HG02943 (cell line): ENCODE measurements at regions not wholly inside any gene's neighbourhood (a gene's known extent, or its start where the extent isn't known, plus 50 kb on each side); places are given as distances from the start of the nearest gene placed in this dataset.
A peak's percentile ranks its signal among the peaks of the same experiment; 100 is the strongest.

ENCODE experiments used
- ATAC-seq: cut with Tn5 transposase; IDR thresholded peaks from one replicate; pipeline ENCODE4 v1.9.1; 2021; ENCODE audit warnings: mild to moderate bottlenecking, low read depth, moderate library complexity; ENCODE audit not compliant: unreplicated experiment

DNA sequence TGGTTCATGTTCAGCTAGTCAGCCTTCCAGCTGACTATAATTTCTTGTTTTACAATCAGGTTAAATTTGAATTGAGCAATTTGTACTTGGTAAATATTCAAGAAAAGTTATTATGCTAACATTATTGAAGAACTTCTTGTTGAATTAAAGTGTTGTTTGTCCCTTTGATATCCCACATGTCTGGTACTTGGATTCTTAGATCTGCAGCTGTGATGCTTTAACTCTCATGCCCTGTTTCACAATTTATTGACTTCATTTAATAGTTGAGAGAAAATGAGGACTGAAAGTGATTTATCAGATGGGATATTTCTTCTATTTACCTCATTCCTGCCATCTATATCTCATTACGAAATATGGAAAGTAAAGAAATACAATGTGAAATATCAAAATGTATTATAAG is 92.8 kb downstream of the FASLG start:
- ATAC-seq: no peak

GRCh38 chr1:172753964-172754363 is 95.1 kb downstream of the FASLG start:
- ATAC-seq: no peak

GRCh38 chr1:172754609-172755008 is 95.7 kb downstream of the FASLG start:
- ATAC-seq: no peak

DNA sequence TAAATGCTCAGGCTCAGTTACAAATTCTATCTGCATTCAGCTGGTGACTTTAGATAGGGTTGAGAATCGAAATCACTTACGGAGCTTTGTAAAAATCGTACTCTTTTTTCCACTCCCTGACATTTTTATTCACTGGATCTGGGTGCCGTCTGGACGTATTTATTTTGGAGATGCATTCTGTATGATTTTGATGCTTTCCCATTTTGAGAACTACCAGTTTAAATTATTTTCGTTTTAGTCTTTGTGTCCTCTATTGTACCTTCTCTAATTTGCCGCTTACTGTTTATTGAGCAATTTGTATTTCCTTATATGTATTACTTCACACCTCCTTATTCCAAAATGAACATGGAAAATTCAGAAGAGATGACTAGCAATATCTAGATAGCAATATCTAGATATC is 96.2 kb downstream of the FASLG start:
- ATAC-seq: no peak

- no peak for ATAC-seq
These were observed 97.1 kb downstream of the FASLG start for GRCh38 chr1:172756024-172756423.

DNA sequence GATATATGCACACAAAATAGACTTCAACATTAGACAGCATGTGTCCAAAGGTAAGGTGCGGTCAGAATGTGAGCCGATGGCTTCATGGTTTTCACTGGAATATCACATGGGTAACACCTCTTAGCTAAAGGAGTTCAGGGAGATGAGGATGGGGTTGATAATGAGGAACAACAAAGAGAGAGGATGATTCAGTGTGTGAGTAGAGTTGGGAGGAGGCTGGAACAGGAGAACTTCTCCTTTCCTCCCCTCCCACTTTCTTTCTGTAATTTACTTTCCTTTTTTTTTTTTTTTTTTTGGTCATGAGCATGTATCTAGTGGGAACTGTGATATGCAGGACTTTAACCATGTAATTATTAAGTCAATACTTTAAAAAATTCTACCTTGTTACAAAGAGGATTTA is 99.4 kb downstream of the FASLG start:
- ATAC-seq: no peak

DNA sequence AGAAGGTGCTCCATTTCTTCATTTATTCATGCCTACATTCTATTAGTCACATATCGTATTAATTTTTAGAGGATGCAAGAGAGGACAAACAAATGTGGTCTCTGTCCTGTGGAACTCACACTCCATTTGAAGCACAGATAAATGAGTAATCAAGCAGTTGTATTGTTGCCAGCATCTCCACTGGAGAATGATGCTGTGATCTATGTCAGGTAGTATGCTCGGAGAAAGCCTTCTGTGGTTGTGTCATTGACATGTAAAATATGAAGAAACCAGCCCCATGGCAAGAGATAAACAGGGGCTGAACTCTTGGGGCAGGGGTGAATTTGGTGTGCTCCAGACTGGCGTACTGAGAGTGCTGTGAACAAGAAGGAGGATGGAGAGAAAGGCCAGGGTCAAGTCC is 101.2 kb downstream of the FASLG start:
- ATAC-seq: no peak

GRCh38 chr1:172761581-172762486 is 102.9 kb downstream of the FASLG start:
- ATAC-seq: no peak

GRCh38 chr1:172763057-172763456 is 104.2 kb downstream of the FASLG start:
- ATAC-seq: no peak

- ATAC-seq: no peak
These were observed 105.5 kb downstream of the FASLG start for GRCh38 chr1:172764378-172764777.

- ATAC-seq: no peak
These were observed 107.6 kb downstream of the FASLG start for GRCh38 chr1:172766462-172766861.

DNA sequence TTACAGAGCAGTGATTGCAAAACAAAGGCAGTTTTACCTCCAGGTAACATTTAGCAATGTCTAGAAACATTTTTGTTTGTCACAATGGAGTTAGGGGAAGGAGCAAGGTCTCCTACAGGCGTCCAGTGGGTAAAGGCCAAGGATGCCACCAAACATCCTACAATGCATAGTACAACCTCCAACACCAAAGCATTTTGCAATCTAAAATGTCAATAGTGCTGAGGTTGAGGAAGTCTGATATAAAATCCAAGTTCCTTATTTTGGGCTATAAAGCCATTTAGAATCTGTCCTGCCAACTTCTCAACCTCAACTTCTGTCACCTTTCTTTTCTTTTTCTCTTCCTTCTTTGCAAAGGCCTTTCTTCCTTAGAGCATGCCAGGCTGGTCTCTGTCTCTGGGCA is 111.2 kb downstream of the FASLG start:
- no peak for ATAC-seq

- no peak for ATAC-seq
These were observed 115.7 kb downstream of the FASLG start for GRCh38 chr1:172774561-172774960.

DNA sequence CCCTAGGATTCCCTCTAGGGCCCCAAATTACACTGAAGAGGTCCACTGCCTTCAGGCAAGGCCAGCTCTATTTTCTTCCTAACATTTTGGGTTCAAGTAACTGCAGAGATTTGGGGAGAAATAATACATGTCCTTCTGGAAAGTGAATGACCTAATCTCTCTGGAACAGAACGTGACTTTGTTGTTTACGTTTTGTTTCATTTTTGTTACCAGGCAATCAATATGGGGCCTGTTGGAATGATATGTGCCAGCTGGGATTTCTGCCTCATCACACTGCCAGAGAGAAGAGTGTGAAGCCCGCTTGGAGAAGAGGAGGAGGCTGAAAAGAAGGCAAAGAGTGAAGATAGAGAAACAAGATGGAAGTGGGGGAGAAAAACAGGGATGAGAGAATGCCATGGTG is 116.7 kb downstream of the FASLG start:
- no peak for ATAC-seq

DNA sequence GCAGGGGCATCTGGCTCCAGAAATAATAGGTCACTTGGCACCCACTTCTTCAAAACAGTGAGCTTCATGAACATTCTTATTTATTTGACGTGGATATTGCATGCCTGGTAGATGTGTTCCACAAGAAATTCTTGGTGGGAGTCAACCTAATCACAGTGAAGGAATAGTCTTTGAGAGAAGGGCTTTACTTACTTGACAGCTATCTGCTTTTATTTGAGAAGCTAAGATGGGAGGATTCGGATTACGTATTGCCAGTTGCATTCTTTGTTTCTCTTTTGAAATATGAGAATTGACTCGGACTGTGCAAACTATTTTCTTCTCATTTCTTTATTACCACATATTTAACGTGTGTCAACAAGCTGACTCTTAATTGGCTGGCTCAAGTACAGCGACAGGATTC is 117.2 kb downstream of the FASLG start:
- no peak for ATAC-seq

GRCh38 chr1:172777767-172778166 is 118.9 kb downstream of the FASLG start:
- no peak for ATAC-seq

DNA sequence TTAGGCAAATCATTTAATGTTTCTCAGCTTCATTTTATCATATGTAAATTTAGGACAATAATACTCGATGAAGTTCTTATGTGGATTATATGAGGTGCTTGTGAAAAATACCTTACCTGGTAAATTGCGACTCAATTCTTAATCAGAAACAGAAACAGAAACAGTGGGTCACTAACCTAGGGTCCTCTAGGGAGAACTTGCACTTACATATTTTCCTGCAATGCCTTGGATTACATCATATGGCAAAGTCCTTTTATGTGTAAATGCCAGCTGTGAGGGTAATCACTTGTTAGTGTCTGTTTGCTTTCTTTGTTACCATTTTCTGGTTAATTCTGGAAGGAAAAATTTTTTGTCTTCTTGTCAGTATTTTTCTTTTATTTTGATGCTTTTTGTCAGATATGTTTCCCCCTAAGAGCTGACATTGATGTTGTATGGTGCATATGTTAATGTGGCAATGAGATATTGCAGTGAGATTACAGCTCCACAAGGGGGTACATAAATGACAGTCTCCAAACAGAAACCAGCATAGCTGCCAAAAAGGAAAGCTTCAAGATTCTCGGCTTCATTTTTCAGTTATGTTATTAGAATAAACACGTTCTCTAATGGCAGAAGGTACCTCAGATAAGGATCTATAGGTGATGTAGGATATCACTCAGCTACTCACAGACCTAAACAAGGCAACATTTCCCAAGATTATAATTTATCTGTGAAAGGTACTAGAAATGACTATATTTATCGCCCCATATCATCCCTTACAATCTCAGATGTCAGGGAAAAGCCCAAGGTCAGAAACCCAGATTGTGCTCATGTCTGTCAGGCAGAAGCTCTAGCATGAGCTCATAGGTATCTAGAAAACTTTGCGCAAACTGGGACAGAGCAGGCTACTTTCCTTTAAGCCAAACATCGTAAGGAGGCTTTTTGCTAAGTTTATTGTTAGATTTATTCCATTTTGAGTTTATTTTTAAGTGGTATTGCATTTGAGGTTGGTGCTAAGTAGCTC is 119.9 kb downstream of the FASLG start:
- no peak for ATAC-seq

DNA sequence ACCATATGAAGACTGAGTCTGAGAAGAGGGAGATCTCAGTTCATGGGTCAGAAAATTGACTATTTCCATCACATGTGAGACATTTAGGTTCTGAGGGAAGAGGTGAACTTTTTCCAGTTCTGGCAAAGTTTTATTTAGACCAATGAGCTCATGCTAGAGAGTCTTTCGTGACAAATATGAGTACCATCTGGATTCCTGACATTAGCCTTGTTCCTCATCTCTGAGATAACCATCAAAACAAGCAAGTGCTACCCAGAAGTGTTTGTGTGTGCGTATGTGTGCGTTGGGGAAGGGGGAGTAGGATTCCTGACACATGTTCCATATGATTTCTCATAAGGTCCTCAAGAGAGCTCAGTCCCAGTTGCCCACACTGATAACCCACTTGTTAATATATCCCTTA is 120.6 kb downstream of the FASLG start:
- no peak for ATAC-seq

- ATAC-seq: peak; percentile 62
These were observed 122.7 kb downstream of the FASLG start for GRCh38 chr1:172781513-172782140.

DNA sequence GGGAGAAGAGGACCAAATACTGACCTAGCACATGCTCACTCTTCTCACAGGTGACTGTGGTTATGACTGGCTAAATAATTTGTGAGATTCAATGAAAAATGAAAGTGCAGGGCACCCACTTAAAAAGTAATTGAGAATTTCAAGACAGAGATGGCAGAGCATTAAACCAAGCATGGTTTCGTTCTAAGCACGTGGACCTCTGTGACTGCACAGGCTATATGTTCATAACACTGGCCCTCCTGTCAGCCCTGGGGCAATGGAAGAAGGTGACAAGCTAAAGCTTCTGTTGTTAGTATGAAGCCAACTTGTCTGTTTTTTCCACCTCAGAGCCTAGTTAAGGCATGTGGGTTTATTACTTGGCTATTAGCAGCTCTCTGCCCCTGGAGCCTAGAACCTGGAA is 130.9 kb downstream of the FASLG start:
- no peak for ATAC-seq

- no peak for ATAC-seq
These were observed 131.3 kb downstream of the FASLG start for GRCh38 chr1:172790245-172790644.
